ENCODE measurements at regions not wholly inside any gene's neighbourhood (a gene's known extent, or its start where the extent isn't known, plus 50 kb on each side); places are given as distances from the start of the nearest gene placed in this dataset.
A peak's percentile ranks its signal among the peaks of the same experiment; 100 is the strongest.

DNA sequence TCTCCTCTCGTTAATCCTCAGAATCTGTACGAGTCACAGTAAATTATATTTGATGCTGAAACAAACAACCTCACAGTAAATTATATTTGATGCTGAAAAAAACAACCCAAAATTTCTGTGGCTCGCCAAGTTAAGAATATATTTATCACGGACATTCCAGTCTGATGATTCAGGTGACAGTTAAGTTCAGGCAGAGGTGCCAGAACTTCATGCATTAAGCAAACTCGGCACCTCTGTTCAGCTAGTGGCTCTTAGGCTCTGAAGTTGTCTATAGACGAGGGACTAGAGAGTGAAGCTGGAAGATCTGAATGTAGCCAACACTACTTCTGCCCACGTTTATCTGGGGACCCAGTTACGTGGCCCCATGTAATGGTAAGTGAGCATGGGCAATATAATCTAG is 132.2 kb upstream of the AGA start:
- DNase-seq, result peak; percentile 44

DNA sequence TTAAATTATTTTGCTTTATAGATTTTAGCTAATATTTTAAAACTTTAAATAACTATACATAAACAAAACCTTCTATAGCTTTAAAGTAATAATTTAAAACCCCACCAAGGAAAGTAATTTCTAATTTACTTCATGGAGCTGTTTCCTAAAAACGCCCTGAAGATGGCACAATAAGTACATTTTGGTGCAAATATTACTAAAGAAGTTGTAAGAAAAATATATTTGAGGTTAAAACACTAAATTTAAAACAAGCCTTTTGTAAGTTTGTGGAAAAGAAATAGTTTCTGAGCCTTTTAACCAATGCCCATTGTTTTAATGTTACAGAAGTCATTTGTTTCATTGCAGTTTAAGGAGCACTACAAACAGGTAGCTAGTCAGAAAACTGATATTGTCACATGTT is 137.4 kb upstream of the AGA start:
- DNase-seq, result no peak

DNA sequence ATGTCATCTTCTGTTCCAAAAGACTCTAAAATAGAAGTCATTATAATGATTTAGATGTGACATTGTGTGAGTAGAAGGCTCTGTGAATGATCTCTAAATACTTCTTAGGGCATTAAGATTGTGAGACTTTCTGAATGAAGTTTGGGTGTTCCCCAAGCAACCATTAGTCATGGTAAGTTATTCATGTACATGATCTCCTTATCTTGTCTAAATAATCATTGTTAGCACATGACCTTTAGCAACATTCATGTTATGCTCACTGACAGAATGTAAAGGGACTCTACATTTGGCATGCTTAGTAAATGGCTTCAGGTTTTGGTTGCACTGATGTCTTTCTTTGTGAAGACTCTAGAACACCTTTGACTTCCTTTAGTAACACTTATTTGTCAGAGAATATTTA is 140.8 kb upstream of the AGA start:
- DNase-seq, result peak; percentile 7

DNA sequence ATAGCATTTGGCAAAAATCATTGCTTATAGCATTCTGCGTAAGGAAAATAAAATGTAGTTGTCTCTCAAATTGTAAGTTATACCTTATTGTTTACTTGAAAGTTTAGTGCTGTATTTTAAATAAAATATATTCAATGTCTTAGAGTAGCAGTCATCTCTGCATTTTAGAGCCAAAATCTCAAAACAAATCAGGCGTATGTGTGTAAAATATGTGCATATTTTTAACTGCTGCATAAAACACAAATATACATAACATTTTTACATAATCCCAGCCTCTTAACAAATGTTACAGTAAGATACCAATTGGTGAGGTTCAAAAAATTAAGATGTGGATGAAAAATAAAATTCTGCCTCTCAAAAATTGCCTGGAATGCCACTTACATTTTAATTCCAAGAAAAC is 145.8 kb upstream of the AGA start:
- no peak for DNase-seq

DNA sequence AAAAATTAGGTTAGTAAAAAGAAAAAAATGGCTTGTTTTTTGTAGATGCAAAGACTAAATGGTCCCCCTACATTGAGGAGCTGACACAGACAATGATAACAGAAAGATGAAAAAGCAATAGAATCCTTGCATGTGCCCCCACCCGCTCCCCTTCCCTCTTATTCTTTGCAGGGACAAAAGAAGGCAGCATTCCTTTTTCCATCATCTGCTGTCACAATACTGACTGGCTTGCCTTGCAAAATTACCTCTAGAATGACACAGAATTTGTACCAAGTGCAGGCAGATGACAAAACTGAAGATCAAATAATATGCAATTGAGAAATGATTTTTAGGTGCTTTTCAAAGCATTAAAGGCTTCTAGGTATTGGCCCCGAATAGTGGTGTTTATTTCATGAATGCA is 153.1 kb upstream of the AGA start:
- no peak for DNase-seq

DNA sequence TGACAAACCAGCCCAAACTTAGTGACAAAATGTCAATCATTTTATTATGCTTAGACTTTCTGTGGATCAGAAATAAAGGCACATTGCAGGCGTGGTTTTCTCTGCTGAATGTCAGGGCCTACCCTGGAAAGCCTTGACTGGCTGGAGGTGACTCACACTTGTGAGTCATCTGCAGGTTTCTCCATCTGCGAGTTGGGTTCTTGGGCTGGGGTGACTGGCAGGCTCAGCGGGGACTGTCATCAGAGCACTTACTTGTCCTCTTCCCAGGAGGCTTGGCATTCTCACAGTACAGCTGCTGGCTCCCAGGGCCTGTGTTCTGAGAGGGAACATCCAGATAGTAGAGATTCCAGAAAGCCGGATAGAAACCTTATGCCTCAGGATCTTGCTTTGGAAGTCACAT is 153.8 kb upstream of the AGA start:
- peak; percentile 84 for DNase-seq

DNA sequence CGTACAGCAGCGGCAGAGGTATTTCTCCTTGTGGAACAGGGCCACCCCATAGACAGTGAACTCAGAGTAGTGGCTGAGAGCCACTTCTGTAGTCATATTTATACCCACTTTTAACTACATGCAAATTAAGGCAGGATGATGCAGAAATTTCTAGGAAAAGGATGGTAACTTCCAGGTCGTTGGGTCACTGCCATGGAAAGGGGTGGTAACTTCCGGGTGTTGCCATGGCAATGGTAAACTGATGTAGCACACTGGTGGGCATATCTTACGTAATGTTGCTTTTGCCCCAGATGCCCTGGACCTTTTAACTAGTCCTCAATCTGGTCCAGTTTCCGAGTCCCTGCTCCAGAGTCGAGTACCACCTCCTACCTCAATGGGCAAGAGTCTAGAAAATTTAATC is 154.8 kb upstream of the AGA start:
- DNase-seq, result no peak

DNA sequence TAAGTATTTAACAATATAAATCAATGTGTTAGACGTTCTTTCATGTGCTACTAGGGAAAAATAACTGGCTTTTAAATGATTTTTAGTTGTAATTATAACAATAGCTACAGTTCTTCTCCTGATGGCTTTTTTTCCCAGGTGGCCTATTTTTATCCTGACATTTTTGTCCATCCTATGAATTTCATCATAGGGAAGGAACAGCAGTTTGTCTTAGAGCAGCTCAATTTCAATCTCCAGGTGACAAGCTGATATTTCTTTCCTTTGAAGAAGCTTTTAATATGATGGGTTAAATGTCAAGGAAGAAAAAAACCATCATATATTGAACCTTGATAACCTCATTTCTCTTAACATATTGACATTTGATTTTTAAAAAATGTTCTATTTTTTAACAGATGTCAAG is 163.0 kb upstream of the AGA start:
- DNase-seq, result no peak

DNA sequence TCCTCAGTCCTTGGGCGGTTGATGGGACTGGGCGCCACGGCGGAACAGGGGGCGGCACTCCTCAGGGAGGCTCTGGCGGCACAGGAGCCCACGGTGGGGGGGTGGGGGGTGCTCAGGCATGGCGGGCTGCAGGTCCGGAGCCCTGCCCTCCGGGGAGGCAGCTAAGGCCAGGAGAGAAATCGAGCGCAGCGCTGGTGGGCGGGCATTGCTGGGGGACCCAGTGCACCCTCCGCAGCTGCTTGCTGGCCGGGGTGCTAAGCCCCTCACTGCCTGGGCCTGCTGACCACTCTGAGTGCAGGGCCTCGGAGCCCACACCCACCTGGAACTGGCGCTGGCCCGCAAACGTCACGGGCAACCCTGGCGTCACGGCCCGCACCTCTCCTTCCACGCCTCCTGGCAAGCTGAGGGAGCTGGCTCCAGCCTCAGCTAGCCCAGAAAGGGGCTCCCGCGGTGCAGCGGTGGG is 164.9 kb upstream of the AGA start:
- no peak for DNase-seq

DNA sequence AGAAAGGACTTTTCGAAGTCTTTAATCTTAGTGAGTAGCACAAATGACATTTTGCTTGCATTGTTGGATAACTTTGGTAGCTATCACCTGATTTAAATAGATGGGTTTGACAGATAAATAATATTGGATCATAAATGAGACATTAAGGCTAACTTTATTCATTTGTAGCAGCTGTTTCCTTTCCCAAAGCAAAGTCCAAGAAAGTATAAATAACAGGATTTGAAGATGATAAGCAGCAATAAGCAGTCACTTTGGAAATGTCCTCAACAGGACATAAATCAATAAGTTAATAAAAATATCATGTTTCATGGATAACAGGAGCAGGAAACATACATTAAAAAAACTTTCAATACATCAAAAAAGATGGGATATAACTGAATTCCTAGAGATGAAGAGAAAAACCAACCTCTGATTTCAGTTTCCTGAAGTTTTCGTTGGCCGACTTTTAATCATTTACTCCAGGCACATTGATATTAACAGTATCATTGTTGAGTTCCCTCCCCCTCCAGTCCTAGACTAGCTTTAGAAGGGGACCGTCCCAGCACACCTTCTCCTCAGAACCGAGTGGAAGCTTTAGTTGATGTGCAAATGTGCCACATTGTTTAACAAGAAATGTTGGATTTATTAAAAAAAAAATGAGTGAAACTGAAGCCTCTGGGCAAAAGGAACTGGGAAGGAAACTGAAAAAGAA is 169.9 kb upstream of the AGA start:
- no peak for DNase-seq

DNA sequence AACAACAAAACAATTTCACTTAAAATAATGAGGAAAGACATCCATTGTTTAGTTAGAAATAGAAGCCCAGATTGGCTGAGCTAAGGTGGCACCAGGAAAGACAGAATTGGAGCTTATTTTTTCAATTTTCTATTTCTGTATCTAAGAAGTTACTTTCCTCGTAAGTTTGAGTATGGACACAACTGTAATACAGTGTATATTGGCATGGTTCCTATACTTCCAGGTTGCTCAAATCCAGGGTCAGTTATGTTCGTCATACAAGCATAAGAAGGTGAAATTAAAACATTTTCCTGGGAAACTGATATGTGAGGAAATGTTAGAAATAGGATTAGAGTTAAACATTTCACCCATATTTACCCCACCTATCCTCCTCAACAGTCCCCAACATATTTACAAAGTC is 170.4 kb upstream of the AGA start:
- no peak for DNase-seq

DNA sequence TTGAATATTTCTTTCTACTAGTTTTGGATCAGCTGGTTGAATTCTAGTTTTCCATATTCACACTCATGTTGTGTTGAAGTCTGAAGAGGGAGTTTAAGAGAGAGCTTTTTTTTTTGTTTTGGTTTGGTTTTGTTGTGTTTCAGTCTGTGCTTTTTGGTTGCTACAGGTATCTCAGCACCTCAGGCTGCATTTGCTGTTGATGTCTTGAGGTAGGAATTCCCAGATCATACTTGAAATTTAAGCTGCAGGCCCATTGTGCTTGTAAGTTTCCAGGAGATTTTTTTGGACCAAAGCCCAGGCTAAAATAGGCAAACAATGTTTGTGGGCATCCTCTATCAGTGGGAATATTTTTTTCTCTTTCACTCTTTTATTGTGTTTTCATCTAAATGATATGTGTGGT is 190.2 kb upstream of the AGA start:
- no peak for DNase-seq

DNA sequence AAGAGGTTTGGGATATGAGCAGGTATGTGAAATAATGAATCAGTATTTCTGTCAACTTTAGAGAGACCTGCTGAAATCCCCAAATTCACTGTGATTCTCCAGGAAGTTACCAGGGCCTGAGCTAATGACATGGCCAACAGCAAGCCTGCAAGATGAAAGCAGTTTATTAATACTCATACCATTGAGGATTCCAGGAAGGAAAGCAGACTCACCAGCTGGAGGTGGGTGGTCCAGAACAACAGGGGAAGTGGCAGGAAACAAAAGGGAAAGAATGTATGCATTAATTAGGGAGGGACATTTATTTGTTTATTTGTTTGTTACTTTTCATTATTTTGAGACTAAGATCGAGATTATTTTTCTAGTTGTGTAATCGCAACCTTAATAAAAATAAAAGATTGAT is 196.6 kb upstream of the AGA start:
- no peak for DNase-seq

DNA sequence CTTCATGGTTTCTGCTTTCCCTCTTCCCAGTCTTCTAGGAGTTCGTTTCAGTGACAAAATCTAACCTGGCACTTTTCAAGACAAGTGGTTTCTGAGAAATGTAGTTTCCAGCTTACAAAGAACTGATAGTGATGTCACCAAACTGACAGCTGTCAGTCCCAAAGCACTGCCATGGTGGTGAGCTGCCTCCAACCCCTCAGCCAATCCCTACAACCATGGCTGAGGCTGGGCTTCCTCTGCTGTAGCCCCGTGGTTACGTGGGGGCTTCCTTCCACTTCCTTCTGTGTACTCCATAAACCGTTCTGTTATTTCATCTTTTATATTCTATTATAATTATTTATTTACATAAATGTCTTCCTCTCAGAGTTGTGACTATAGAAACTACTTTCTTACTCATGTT is 198.6 kb upstream of the AGA start:
- no peak for DNase-seq

DNA sequence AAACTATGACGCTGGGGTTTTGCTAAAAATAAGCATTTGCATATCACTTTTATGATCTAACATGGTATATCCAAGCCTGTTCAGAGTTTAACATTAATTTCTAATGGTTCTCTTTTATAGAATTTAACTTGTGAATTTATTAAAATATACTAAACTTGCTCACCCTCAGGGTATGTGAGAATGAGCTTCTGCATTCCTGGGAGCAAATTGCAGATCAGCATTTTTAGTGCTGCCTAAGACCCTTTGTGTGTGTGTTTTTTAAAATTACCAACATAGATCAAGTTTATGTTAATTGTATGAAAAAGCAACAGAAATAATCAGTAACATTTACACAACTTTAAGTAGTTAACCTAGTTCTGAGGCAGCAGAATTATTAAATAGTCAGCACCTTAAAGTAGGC is 218.0 kb upstream of the AGA start:
- DNase-seq, result no peak

DNA sequence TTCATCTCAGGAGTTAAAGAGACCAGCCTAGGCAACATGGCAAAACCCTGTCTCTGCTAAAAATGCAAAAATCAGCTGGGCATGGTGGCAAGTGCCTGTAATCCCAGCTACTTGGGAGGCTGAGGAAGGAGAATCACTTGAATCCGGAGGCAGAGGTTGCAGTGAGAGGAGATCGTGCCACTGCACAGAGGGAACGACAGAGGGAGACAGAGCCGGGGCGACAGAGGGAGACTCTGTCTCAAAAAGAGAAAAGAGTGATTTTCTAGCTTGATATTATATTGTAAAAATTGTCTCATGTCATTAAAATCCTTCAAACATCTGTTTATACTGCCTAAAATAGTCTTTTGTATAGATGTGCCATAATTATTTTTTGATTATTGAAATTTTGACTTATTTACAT is 225.4 kb upstream of the AGA start:
- DNase-seq, result no peak

DNA sequence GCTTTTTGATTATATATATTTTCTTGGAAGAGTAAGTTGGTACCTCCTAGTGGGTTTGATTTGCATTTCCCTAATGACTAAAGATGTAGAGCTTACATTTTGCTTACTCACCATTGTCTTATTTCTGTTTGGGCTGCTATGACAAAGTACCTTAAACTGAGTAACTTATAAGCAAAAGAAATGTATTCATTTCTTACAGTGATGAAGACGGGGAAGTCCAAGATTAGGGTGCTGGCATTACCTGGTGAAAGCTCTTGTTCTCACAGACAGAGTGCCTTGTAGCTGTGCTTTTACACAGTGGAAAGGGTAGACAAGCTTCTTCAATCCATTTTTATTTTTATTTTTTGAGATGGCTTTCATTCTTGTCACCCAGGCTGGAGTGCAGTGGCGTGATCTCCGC is 229.2 kb upstream of the AGA start:
- no peak for DNase-seq

DNA sequence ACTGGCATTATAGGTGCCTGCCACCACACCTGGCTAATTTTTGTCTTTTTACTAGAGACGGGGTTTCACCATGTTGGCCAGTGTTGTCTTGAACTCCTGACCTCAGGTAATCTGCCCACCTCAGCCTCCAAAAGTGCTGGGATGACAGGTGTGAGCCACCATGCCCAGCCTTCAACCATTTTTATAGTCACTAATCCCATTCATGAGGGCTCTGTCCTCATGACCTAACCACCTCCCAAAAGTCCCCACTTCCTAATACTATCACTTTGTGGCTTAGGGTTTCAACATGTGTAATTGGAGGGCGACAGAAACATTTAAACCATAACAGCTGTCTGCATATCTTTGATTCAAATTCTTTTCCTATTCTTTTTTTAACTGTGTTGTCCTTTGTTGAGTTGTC is 229.6 kb upstream of the AGA start:
- DNase-seq, result no peak

DNA sequence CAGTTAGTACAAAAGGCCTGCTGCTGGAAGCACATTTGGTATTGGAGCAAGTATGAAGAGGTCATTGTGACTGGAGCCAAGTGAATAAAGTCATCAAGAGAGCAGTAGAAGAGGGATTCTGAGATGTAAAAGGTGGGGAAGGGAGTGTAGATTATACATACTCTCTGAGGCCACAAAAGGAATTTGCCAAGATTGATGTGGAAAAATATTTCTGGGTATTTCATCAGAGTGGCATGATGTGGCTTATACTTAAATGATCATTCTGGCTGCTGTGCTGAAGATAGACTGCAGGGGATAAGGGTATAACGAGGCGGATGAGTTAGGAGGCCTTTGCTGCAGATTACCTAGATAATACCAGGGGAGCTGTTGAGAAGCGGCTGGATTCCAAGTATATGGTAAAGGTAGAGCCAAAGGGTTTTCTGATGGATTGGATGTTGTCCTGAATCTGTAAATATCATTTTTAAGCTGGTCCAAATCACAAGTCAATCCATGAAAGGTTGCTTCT is 231.8 kb upstream of the AGA start:
- DNase-seq, result no peak

DNA sequence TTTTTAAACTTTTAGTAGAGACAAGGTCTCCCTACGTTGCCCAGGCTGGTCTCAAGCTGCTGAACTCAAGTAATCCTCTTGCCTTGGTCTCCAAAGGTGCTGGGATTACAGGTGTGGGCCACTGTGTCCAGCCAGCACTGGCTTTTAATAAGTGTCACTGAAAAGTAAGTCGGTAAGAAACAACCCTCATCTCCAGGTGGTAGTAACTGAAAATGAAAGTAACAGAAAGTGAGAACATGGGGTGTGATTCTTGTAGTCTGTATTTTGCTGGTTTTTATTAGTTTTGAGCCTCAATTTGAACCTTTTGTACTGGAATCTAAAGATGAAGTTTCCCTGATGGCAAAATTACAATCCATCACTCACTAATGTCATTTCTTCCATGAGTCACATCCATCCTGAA is 238.1 kb upstream of the AGA start:
- no peak for DNase-seq

DNA sequence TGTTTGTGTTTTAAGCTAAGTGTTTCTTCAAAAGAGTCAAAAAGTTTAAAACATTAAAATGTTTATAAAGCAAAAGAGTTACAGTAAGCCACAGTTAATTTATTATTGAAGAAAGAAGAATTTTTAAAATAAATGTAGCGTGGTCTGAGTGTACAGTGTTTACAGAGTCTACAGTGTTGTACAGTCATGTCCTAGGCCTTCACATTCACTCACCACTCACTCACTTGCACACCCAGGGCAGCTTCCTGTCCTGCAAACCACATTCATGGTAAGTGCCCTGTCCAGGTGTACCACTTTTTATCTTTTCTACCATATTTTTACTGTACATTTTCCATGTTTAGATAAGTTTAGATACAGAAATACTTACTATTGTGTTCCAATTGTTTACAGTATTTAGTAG is 239.7 kb upstream of the AGA start:
- DNase-seq, result no peak

DNA sequence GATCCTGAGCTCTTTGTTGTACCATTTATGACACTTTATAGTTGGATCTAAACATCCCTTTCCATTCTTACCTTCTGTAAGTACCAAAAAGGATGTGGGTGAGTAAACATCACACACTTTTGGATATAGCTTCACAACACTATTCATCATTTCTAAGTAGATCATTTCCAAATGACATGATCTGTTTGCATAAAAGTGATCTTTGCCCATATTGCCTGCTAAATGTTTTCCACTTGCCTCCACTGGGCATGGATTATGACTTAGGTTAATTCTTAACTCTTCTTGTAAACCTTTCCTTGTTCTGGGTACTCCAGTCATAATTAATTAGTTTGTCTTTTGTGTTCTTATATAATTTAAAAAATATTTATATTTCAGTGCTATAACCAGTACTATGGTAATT is 244.9 kb upstream of the AGA start:
- DNase-seq, result no peak

DNA sequence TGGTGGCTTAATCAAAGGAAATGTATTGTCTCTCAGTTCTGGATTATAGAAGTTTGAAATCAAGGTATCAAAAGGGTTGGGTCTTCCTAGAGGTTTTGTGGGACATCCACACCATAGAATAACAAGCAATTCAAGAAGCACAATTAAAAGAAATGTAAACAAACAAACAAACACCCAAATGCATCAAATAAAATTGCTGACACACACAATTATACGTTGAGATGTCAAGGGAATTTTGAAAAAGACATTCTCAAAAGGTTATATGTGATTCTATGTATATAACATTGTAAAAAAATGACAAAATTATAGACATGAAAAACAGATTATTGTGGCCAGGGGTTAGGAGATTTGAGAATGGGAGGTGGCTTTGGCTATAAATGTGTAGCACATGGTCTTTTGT is 250.7 kb upstream of the AGA start:
- DNase-seq, result no peak

DNA sequence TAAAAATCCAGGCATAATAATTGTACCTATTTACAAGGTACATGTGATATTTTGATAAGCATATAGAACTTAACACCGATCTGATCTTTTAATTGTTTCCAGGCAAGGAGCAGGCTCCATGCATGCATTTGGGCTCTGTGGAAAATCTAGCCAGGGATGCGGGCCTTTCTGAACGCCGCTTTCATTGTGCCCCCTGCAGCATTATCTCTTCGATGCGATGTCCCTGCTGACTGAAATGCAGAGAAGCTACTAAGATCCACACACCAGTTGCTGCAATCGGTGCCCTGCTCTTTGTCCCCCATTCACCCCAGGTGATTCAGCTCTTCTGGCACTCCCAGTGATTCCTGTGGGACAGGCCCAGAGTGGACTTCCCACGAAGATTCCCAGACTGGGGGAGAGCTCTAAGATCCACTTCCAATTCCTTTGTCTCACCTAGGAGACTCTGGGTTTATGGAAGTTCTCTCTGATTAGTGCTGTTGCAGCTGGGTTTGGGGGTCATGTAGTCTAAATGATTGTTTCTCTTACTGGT is 254.3 kb upstream of the AGA start:
- no peak for DNase-seq
